ENCODE measurements at regions not wholly inside any gene's neighbourhood (a gene's known extent, or its start where the extent isn't known, plus 50 kb on each side); places are given as distances from the start of the nearest gene placed in this dataset.

- DNase-seq (ENCODE audit: low spot score), result no peak
- TF ChIP-seq CREM (CRISPR knock-in tag; IDR thresholded peaks at IDR 0.05) (no peak), EMX1 (CRISPR knock-in tag; IDR thresholded peaks at IDR 0.05) (no peak), SMAD3 (CRISPR knock-in tag; IDR thresholded peaks at IDR 0.05; ENCODE audit: borderline replicate concordance) (no peak), FOXJ3 (CRISPR knock-in tag; IDR thresholded peaks at IDR 0.05; ENCODE audit: borderline replicate concordance) (no peak), ZNF121 (CRISPR knock-in tag; IDR thresholded peaks at IDR 0.05) (no peak), USF1 (CRISPR knock-in tag; IDR thresholded peaks at IDR 0.05) (no peak), ZNF263 (CRISPR knock-in tag; IDR thresholded peaks at IDR 0.05; ENCODE audit: low read depth) (no peak), NR2C2 (CRISPR knock-in tag; IDR thresholded peaks at IDR 0.05) (no peak), GRHL2 (CRISPR knock-in tag; IDR thresholded peaks at IDR 0.05; ENCODE audit: insufficient replicate concordance, severe bottlenecking) (no peak), FOXP1 (CRISPR knock-in tag; IDR thresholded peaks at IDR 0.05; ENCODE audit: borderline replicate concordance) (no peak), ATF1 (CRISPR knock-in tag; IDR thresholded peaks at IDR 0.05) (no peak)
- TF ChIP-seq, protein P1, sequence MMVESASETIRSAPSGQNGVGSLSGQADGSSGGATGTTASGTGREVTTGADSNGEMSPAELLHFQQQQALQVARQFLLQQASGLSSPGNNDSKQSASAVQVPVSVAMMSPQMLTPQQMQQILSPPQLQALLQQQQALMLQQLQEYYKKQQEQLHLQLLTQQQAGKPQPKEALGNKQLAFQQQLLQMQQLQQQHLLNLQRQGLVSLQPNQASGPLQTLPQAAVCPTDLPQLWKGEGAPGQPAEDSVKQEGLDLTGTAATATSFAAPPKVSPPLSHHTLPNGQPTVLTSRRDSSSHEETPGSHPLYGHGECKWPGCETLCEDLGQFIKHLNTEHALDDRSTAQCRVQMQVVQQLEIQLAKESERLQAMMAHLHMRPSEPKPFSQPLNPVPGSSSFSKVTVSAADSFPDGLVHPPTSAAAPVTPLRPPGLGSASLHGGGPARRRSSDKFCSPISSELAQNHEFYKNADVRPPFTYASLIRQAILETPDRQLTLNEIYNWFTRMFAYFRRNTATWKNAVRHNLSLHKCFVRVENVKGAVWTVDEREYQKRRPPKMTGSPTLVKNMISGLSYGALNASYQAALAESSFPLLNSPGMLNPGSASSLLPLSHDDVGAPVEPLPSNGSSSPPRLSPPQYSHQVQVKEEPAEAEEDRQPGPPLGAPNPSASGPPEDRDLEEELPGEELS (CRISPR knock-in tag; IDR thresholded peaks at IDR 0.05), result no peak
- ChIA-PET CTCF (no interaction called here), POLR2A (no interaction called here)
- H3K4me3 Mint-ChIP-seq, result no peak overlapping the region
- H3K9me3 Mint-ChIP-seq, result peaks cover 65% of the 10 kb centered on the region
- H3K27ac Mint-ChIP-seq, result no peak overlapping the region
- H3K4me1 Mint-ChIP-seq, result peaks cover 12% of the 10 kb centered on the region
- H3K36me3 Mint-ChIP-seq, result peaks cover 28% of the 10 kb centered on the region
- no peak for ATAC-seq
- peaks cover 6% of the 10 kb centered on the region; the same call in 1 of the 2 replicates for H3K27me3 Mint-ChIP-seq (ENCODE audit: low read depth)
Observed at GRCh38 chr2:126512026-126512425, 143.9 kb upstream of the GYPC start.

- Mint-ChIP-seq H3K9me3 (peaks cover 68% of the 10 kb centered on the region), H3K27me3 (ENCODE audit: low read depth) (peaks cover 6% of the 10 kb centered on the region; the same call in 1 of the 2 replicates), H3K36me3 (peaks cover 35% of the 10 kb centered on the region), H3K4me3 (no peak overlapping the region), H3K4me1 (peaks cover 6% of the 10 kb centered on the region; the same call in 1 of the 2 replicates), H3K27ac (no peak overlapping the region)
- ChIA-PET POLR2A (no interaction called here), CTCF (no interaction called here)
- ATAC-seq (no peak), DNase-seq (ENCODE audit: low spot score) (no peak)
- TF ChIP-seq USF2 (CRISPR knock-in tag; IDR thresholded peaks at IDR 0.05) (no peak), ZNF232 (CRISPR knock-in tag; IDR thresholded peaks at IDR 0.05) (no peak), ZSCAN18 (CRISPR knock-in tag; IDR thresholded peaks at IDR 0.05) (no peak), CREM (CRISPR knock-in tag; IDR thresholded peaks at IDR 0.05) (no peak), ZNF138 (CRISPR knock-in tag; conservative IDR thresholded peaks at IDR 0.05) (no peak), MXD4 (CRISPR knock-in tag; IDR thresholded peaks at IDR 0.05; ENCODE audit: borderline replicate concordance) (no peak), SMAD4 (CRISPR knock-in tag; IDR thresholded peaks at IDR 0.05) (no peak), OVOL2 (CRISPR knock-in tag; IDR thresholded peaks at IDR 0.05; ENCODE audit: borderline replicate concordance) (no peak), ATF6 (CRISPR knock-in tag; IDR thresholded peaks at IDR 0.05) (no peak), TEAD1 (CRISPR knock-in tag; IDR thresholded peaks at IDR 0.05) (no peak)
- TF ChIP-seq, protein P2, sequence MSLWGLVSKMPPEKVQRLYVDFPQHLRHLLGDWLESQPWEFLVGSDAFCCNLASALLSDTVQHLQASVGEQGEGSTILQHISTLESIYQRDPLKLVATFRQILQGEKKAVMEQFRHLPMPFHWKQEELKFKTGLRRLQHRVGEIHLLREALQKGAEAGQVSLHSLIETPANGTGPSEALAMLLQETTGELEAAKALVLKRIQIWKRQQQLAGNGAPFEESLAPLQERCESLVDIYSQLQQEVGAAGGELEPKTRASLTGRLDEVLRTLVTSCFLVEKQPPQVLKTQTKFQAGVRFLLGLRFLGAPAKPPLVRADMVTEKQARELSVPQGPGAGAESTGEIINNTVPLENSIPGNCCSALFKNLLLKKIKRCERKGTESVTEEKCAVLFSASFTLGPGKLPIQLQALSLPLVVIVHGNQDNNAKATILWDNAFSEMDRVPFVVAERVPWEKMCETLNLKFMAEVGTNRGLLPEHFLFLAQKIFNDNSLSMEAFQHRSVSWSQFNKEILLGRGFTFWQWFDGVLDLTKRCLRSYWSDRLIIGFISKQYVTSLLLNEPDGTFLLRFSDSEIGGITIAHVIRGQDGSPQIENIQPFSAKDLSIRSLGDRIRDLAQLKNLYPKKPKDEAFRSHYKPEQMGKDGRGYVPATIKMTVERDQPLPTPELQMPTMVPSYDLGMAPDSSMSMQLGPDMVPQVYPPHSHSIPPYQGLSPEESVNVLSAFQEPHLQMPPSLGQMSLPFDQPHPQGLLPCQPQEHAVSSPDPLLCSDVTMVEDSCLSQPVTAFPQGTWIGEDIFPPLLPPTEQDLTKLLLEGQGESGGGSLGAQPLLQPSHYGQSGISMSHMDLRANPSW (CRISPR knock-in tag; conservative IDR thresholded peaks at IDR 0.05; ENCODE audit: low read depth), result no peak
- TF ChIP-seq, protein P3, sequence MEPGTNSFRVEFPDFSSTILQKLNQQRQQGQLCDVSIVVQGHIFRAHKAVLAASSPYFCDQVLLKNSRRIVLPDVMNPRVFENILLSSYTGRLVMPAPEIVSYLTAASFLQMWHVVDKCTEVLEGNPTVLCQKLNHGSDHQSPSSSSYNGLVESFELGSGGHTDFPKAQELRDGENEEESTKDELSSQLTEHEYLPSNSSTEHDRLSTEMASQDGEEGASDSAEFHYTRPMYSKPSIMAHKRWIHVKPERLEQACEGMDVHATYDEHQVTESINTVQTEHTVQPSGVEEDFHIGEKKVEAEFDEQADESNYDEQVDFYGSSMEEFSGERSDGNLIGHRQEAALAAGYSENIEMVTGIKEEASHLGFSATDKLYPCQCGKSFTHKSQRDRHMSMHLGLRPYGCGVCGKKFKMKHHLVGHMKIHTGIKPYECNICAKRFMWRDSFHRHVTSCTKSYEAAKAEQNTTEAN (CRISPR knock-in tag; IDR thresholded peaks at IDR 0.05), result no peak
Observed at GRCh38 chr2:126513033-126513432, 142.9 kb upstream of the GYPC start.

Measured in WTC11 (cell line).